Lower leg skin (tissue), 4 donors: ENCODE measurements at regions not wholly inside any gene's neighbourhood (a gene's known extent, or its start where the extent isn't known, plus 50 kb on each side); places are given as distances from the start of the nearest gene placed in this dataset.

Experiments
- DNase-seq, 2 donors: peaks; one replicate each; pipeline ENCODE4 v3.0.0-alpha.2; 2019; ENCODE audit warnings: low spot score in 2 of 2
- H3K4me3 ChIP-seq: fragments of 200-600 bp; sonication (generic); 2 replicates; pipeline ENCODE4 v1.5.1; 2017; ENCODE audit warnings: mild to moderate bottlenecking, low read depth; ENCODE audit not compliant: poor library complexity, severe bottlenecking
- CTCF ChIP-seq, 3 donors: fragments of 450-650 bp; IDR thresholded peaks; one replicate each; pipeline ENCODE4 v1.5.1; 2016; ENCODE audit warnings: antibody characterized with exemption in 3 of 3, mild to moderate bottlenecking in 3 of 3, moderate library complexity in 2 of 3
- POLR2A ChIP-seq, 2 donors: fragments of 450-650 bp; IDR thresholded peaks; one replicate each; pipeline ENCODE4 v1.6.1; 2016 to 2017; ENCODE audit warnings: antibody characterized with exemption in 2 of 2, mild to moderate bottlenecking in 1 of 2, moderate library complexity in 1 of 2
- whole genome bisulfite sequencing, 2 donors: methylation state at CpG; one replicate each; pipeline ENCODE4 v1.1.5; 2018; 5-methylcytosine and 5-hydroxymethylcytosine counted together
- intact Hi-C: fragments of 100-400 bp; cut with DNase I; formaldehyde crosslinking; loops from one replicate; pipeline ENCODE4 v1.15.0; 2023; ENCODE audit warnings: low total_unique reads

GRCh38 chr6:14274546-14275492 lies 157.2 kb downstream of the CD83 start:
- intact Hi-C loops, result no loop called here
- no peak for TF ChIP-seq CTCF (IDR thresholded peaks at IDR 0.05)
- TF ChIP-seq POLR2A (IDR thresholded peaks at IDR 0.05), result no peak
- DNase-seq, result peak; percentile 68 to 84
- H3K4me3 ChIP-seq, result no peak overlapping the region
- WGBS, 2 donors, result 58 to 59% methylated on average over 16 of the region's 16 CpGs

- intact Hi-C loops, result no loop called here
- DNase-seq, result peak in 1 of 2 donors; percentile 62
- H3K4me3 ChIP-seq, result no peak overlapping the region
- WGBS, 2 donors, result 39 to 42% methylated on average over 9 of the region's 9 CpGs
- no peak for TF ChIP-seq CTCF (IDR thresholded peaks at IDR 0.05)
- no peak for TF ChIP-seq POLR2A (IDR thresholded peaks at IDR 0.05)
Observed at GRCh38 chr6:14275493-14275851, 157.9 kb downstream of the CD83 start.

- TF ChIP-seq CTCF (IDR thresholded peaks at IDR 0.05) (no peak), POLR2A (IDR thresholded peaks at IDR 0.05) (no peak)
- intact Hi-C loops, result no loop called here
- peak in 1 of 2 donors; percentile 80 for DNase-seq
- H3K4me3 ChIP-seq, result no peak overlapping the region
- WGBS, 2 donors, result 25 to 44% methylated on average over 4 of the region's 4 CpGs
Observed at GRCh38 chr6:14276071-14276470, 158.5 kb downstream of the CD83 start.

GRCh38 chr6:14276667-14277404 lies 159.3 kb downstream of the CD83 start:
- TF ChIP-seq POLR2A (IDR thresholded peaks at IDR 0.05), result no peak
- TF ChIP-seq CTCF (IDR thresholded peaks at IDR 0.05), result no peak
- intact Hi-C loops, result no loop called here
- peak in 1 of 2 donors; percentile 39 for DNase-seq
- WGBS, 2 donors, result 58% methylated on average over 4 of the region's 4 CpGs
- H3K4me3 ChIP-seq, result no peak overlapping the region

GRCh38 chr6:14277405-14277930 lies 159.9 kb downstream of the CD83 start:
- WGBS, 2 donors, result 98 to 100% methylated on average over 2 of the region's 2 CpGs
- TF ChIP-seq CTCF (IDR thresholded peaks at IDR 0.05) (no peak), POLR2A (IDR thresholded peaks at IDR 0.05) (no peak)
- no peak overlapping the region for H3K4me3 ChIP-seq
- intact Hi-C loops, result no loop called here
- DNase-seq, result peak in 1 of 2 donors; percentile 36
